ENCODE measurements at regions not wholly inside any gene's neighbourhood (a gene's known extent, or its start where the extent isn't known, plus 50 kb on each side); places are given as distances from the start of the nearest gene placed in this dataset.

GRCh38 chr16:73319261-73319660 is 271.3 kb upstream of the ZFHX3 start:
- TF ChIP-seq, protein P1, sequence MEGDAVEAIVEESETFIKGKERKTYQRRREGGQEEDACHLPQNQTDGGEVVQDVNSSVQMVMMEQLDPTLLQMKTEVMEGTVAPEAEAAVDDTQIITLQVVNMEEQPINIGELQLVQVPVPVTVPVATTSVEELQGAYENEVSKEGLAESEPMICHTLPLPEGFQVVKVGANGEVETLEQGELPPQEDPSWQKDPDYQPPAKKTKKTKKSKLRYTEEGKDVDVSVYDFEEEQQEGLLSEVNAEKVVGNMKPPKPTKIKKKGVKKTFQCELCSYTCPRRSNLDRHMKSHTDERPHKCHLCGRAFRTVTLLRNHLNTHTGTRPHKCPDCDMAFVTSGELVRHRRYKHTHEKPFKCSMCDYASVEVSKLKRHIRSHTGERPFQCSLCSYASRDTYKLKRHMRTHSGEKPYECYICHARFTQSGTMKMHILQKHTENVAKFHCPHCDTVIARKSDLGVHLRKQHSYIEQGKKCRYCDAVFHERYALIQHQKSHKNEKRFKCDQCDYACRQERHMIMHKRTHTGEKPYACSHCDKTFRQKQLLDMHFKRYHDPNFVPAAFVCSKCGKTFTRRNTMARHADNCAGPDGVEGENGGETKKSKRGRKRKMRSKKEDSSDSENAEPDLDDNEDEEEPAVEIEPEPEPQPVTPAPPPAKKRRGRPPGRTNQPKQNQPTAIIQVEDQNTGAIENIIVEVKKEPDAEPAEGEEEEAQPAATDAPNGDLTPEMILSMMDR (IDR thresholded peaks at IDR 0.05) = no peak
- no peak for TF ChIP-seq POLR2A (IDR thresholded peaks at IDR 0.05)
